ENCODE measurements at regions not wholly inside any gene's neighbourhood (a gene's known extent, or its start where the extent isn't known, plus 50 kb on each side); places are given as distances from the start of the nearest gene placed in this dataset.

GRCh38 chr11:110829873-110830272 lies 117.6 kb upstream of the ARHGAP20 start:
- TF ChIP-seq CTCF (IDR thresholded peaks at IDR 0.05) (no peak), POLR2A (IDR thresholded peaks at IDR 0.05) (no peak)
- no peak overlapping the region for H3K27ac ChIP-seq
- intact Hi-C loops (cut with DNase I), result no loop called here
- no peaks in the 10 kb centered on the region for H3K9me3 ChIP-seq
- no peak overlapping the region for H3K4me3 ChIP-seq
- no peaks in the 10 kb centered on the region for H3K36me3 ChIP-seq
- H3K4me1 ChIP-seq, result peaks cover 7 to 34% (median 19%) of the 10 kb centered on the region in 3 donors
- DNase-seq, result no peak
- no peaks in the 10 kb centered on the region for H3K27me3 ChIP-seq

- 21 to 36% methylated on average over 1 of the region's 1 CpG for WGBS, 2 donors
- no peak for TF ChIP-seq CTCF (IDR thresholded peaks at IDR 0.05)
- no peak for TF ChIP-seq POLR2A (IDR thresholded peaks at IDR 0.05)
- no peak for DNase-seq
- H3K27ac ChIP-seq, result no peak overlapping the region
- H3K27me3 ChIP-seq, result no peaks in the 10 kb centered on the region
- no peaks in the 10 kb centered on the region for H3K9me3 ChIP-seq
- no peaks in the 10 kb centered on the region for H3K36me3 ChIP-seq
- H3K4me3 ChIP-seq, result no peak overlapping the region
- peaks cover 7 to 28% (median 11%) of the 10 kb centered on the region in 3 donors for H3K4me1 ChIP-seq
- intact Hi-C loops (cut with DNase I), result no loop called here
These were observed 115.8 kb upstream of the ARHGAP20 start for GRCh38 chr11:110828086-110828485.

- intact Hi-C loops (cut with DNase I), result no loop called here
- H3K9me3 ChIP-seq, result no peaks in the 10 kb centered on the region
- 73 to 80% methylated on average over 1 of the region's 1 CpG for WGBS, 2 donors
- H3K36me3 ChIP-seq, result no peaks in the 10 kb centered on the region
- TF ChIP-seq POLR2A (IDR thresholded peaks at IDR 0.05), result no peak
- no peak for TF ChIP-seq CTCF (IDR thresholded peaks at IDR 0.05)
- H3K27ac ChIP-seq, result no peak overlapping the region
- DNase-seq, result no peak
- H3K4me1 ChIP-seq, result peaks cover 1 to 20% (median 5%) of the 10 kb centered on the region in 3 donors
- H3K27me3 ChIP-seq, result no peaks in the 10 kb centered on the region
- H3K4me3 ChIP-seq, result no peak overlapping the region
These were observed 115.0 kb upstream of the ARHGAP20 start for GRCh38 chr11:110827276-110827675.

GRCh38 chr11:110824912-110825620 lies 112.8 kb upstream of the ARHGAP20 start:
- Histone ChIP-seq H3K9me3 (no peaks in the 10 kb centered on the region), H3K27ac (no peak overlapping the region), H3K27me3 (no peaks in the 10 kb centered on the region), H3K36me3 (no peaks in the 10 kb centered on the region), H3K4me1 (no peaks in the 10 kb centered on the region), H3K4me3 (no peak overlapping the region)
- 42 to 59% methylated on average over 3 of the region's 3 CpGs for WGBS, 2 donors
- intact Hi-C loops (cut with DNase I), result no loop called here
- TF ChIP-seq CTCF (IDR thresholded peaks at IDR 0.05), result no peak
- no peak for TF ChIP-seq POLR2A (IDR thresholded peaks at IDR 0.05)
- no peak for DNase-seq

- Histone ChIP-seq H3K4me3 (no peak overlapping the region), H3K27ac (no peak overlapping the region), H3K4me1 (no peaks in the 10 kb centered on the region), H3K9me3 (peaks cover 0 to 4% (median 0%) of the 10 kb centered on the region in 3 donors), H3K36me3 (no peaks in the 10 kb centered on the region), H3K27me3 (no peaks in the 10 kb centered on the region)
- intact Hi-C loops (cut with DNase I), result no loop called here
- TF ChIP-seq CTCF (IDR thresholded peaks at IDR 0.05) (no peak), POLR2A (IDR thresholded peaks at IDR 0.05) (no peak)
- no peak for DNase-seq
- WGBS, 2 donors, result 66 to 79% methylated on average over 4 to 5 of the region's 6 CpGs
These were observed 105.9 kb upstream of the ARHGAP20 start for GRCh38 chr11:110818032-110818687.
